ENCODE measurements at regions not wholly inside any gene's neighbourhood (a gene's known extent, or its start where the extent isn't known, plus 50 kb on each side); places are given as distances from the start of the nearest gene placed in this dataset.

GRCh38 chr9:101993771-101994170, 255.3 kb upstream of the GRIN3A start:
- H3K9me3 ChIP-seq (ENCODE audit: control extremely low read depth in 1 of 3, control insufficient read depth in 2 of 3, insufficient read depth in 1 of 3, low read length in 2 of 3) = no peaks in the 10 kb centered on the region
- intact Hi-C loops (cut with micrococcal nuclease) = no loop called here
- TF ChIP-seq EZH2 (IDR thresholded peaks at IDR 0.05; ENCODE audit: borderline replicate concordance, insufficient read depth, low read depth, low read length, poor library complexity, severe bottlenecking) (no peak), CTCF (IDR thresholded peaks at IDR 0.05) (no peak)

GRCh38 chr9:101991926-101992325, 253.5 kb upstream of the GRIN3A start:
- Histone ChIP-seq H3K36me3 (replicated peaks in 1 of 2; ENCODE audit: control extremely low read depth in 1 of 2, control insufficient read depth in 1 of 2, extremely low read depth in 1 of 2, insufficient read depth in 2 of 2, low read length in 1 of 2) (no peaks in the 10 kb centered on the region), H3K27me3 (replicated peaks in 1 of 4; ENCODE audit: control extremely low read depth in 1 of 4, control insufficient read depth in 3 of 4, insufficient read depth in 4 of 4, low read length in 3 of 4) (no peaks in the 10 kb centered on the region), H2AFZ (ENCODE audit: insufficient read depth, low read depth, low read length, poor library complexity, severe bottlenecking) (no peak overlapping the region), H4K20me1 (ENCODE audit: control insufficient read depth, insufficient read depth, low read length, poor library complexity, severe bottlenecking) (no peaks in the 10 kb centered on the region), H3K4me3 (ENCODE audit: control extremely low read depth in 1 of 5, extremely low read depth in 1 of 5, insufficient read depth in 1 of 5, low read depth in 2 of 5, low read length in 4 of 5) (no peak overlapping the region), H3K4me1 (ENCODE audit: control insufficient read depth in 2 of 2, insufficient read depth in 2 of 2, low read length in 2 of 2) (no peaks in the 10 kb centered on the region), H3K79me2 (ENCODE audit: control insufficient read depth, insufficient read depth, low read length) (no peaks in the 10 kb centered on the region), H3K4me2 (replicated peaks; ENCODE audit: low read depth, low read length, poor library complexity, severe bottlenecking) (no peak overlapping the region), H3K9ac (ENCODE audit: low read length) (no peak overlapping the region), H3K27ac (ENCODE audit: low read length in 2 of 2) (no peak overlapping the region), H3K9me3 (ENCODE audit: control extremely low read depth in 1 of 3, control insufficient read depth in 2 of 3, insufficient read depth in 1 of 3, low read length in 2 of 3) (no peaks in the 10 kb centered on the region)
- no peak overlapping the region for H3K4me3 Mint-ChIP-seq
- TF ChIP-seq CTCF (IDR thresholded peaks at IDR 0.05) (no peak), EZH2 (IDR thresholded peaks at IDR 0.05; ENCODE audit: borderline replicate concordance, insufficient read depth, low read depth, low read length, poor library complexity, severe bottlenecking) (no peak)
- ChIA-PET POLR2A (no interaction called here), CTCF (no interaction called here)
- H3K27me3 Mint-ChIP-seq = no peaks in the 10 kb centered on the region
- no peaks in the 10 kb centered on the region for H3K9me3 Mint-ChIP-seq (ENCODE audit: insufficient read depth)
- no peaks in the 10 kb centered on the region for H3K4me1 Mint-ChIP-seq
- ATAC-seq (ENCODE audit: low read depth) (no peak), DNase-seq (no peak)
- intact Hi-C loops (cut with micrococcal nuclease) = no loop called here
- no peak overlapping the region for H3K27ac Mint-ChIP-seq

More at GRCh38 chr9:101993771-101994170, 255.3 kb upstream of the GRIN3A start:
- no peak for DNase-seq
- Histone ChIP-seq H3K79me2 (ENCODE audit: control insufficient read depth, insufficient read depth, low read length) (no peaks in the 10 kb centered on the region), H3K4me2 (replicated peaks; ENCODE audit: low read depth, low read length, poor library complexity, severe bottlenecking) (no peak overlapping the region), H3K27ac (ENCODE audit: low read length in 2 of 2) (no peak overlapping the region), H3K9ac (ENCODE audit: low read length) (no peak overlapping the region), H3K27me3 (replicated peaks in 1 of 4; ENCODE audit: control extremely low read depth in 1 of 4, control insufficient read depth in 3 of 4, insufficient read depth in 4 of 4, low read length in 3 of 4) (no peaks in the 10 kb centered on the region), H3K36me3 (replicated peaks in 1 of 2; ENCODE audit: control extremely low read depth in 1 of 2, control insufficient read depth in 1 of 2, extremely low read depth in 1 of 2, insufficient read depth in 2 of 2, low read length in 1 of 2) (no peaks in the 10 kb centered on the region), H4K20me1 (ENCODE audit: control insufficient read depth, insufficient read depth, low read length, poor library complexity, severe bottlenecking) (no peaks in the 10 kb centered on the region), H3K4me3 (ENCODE audit: control extremely low read depth in 1 of 5, extremely low read depth in 1 of 5, insufficient read depth in 1 of 5, low read depth in 2 of 5, low read length in 4 of 5) (no peak overlapping the region), H3K4me1 (ENCODE audit: control insufficient read depth in 2 of 2, insufficient read depth in 2 of 2, low read length in 2 of 2) (no peaks in the 10 kb centered on the region), H2AFZ (ENCODE audit: insufficient read depth, low read depth, low read length, poor library complexity, severe bottlenecking) (no peak overlapping the region)
- ChIA-PET POLR2A (no interaction called here), CTCF (no interaction called here)
- Mint-ChIP-seq H3K4me1 (no peaks in the 10 kb centered on the region), H3K27ac (no peak overlapping the region), H3K4me3 (no peak overlapping the region), H3K9me3 (ENCODE audit: insufficient read depth) (no peaks in the 10 kb centered on the region), H3K27me3 (no peaks in the 10 kb centered on the region)
- WGBS (ENCODE audit: insufficient coverage) = no CpG with 5 or more reads among the region's 1 CpG
- ATAC-seq (ENCODE audit: low read depth) = no peak

Data from B cell (primary cell).